Activated CD8-positive, alpha-beta T cell treated with anti-CD3 and anti-CD28 coated beads for 36 hours (primary cell): ENCODE measurements at regions not wholly inside any gene's neighbourhood (a gene's known extent, or its start where the extent isn't known, plus 50 kb on each side); places are given as distances from the start of the nearest gene placed in this dataset.

ENCODE experiments used
- ATAC-seq: fragments of 200-7000 bp; cut with Tn5 transposase; one replicate; pipeline ENCODE4 v1.10.0; 2021; ENCODE audit warnings: mild to moderate bottlenecking, moderate library complexity
- CTCF ChIA-PET: fragments of 350-600 bp; sonication (Branson Sonifier 250); formaldehyde crosslinking; loops from one replicate; lab custom pipeline; 2021; ENCODE audit warnings: antibody characterized with exemption; lab: Charles Lee
- POLR2A ChIA-PET: fragments of 350-600 bp; sonication (Branson Sonifier 250); formaldehyde crosslinking; loops from one replicate; lab custom pipeline; 2021; ENCODE audit warnings: antibody characterized with exemption; lab: Charles Lee
- DNase-seq: peaks from one replicate; pipeline ENCODE4 v3.0.0-alpha.2; 2020
- H3K27ac Mint-ChIP-seq: one replicate; pipeline ENCODE4 v1.8.0; 2021; ENCODE audit warnings: mild to moderate bottlenecking, mixed read lengths
- H3K27me3 Mint-ChIP-seq: one replicate; pipeline ENCODE4 v1.8.0; 2021; ENCODE audit warnings: mixed read lengths
- H3K36me3 Mint-ChIP-seq: one replicate; pipeline ENCODE4 v1.8.0; 2021; ENCODE audit warnings: low read depth, mixed read lengths
- H3K4me1 Mint-ChIP-seq: one replicate; pipeline ENCODE4 v1.8.0; 2021; ENCODE audit warnings: low read depth, mixed read lengths
- H3K4me3 Mint-ChIP-seq: one replicate; pipeline ENCODE4 v1.8.0; 2021; ENCODE audit warnings: mild to moderate bottlenecking, moderate library complexity, mixed read lengths
- H3K9me3 Mint-ChIP-seq: one replicate; pipeline ENCODE4 v1.8.0; 2021; ENCODE audit warnings: mixed read lengths
- CTCF ChIP-seq: fragments of 200-600 bp; IDR thresholded peaks from one replicate; pipeline ENCODE4 v1.8.0; 2022; ENCODE audit warnings: antibody characterized with exemption, mild to moderate bottlenecking
- intact Hi-C: fragments of 100-400 bp; cut with micrococcal nuclease; formaldehyde crosslinking; loops from one replicate; pipeline ENCODE4 v1.10.0; 2022

GRCh38 chr5:2670940-2671339 is 80.5 kb downstream of the IRX2 start:
- no peaks in the 10 kb centered on the region for H3K9me3 Mint-ChIP-seq
- POLR2A ChIA-PET: no interaction called here
- H3K27ac Mint-ChIP-seq: no peak overlapping the region
- no peak for ATAC-seq
- H3K4me3 Mint-ChIP-seq: no peak overlapping the region
- intact Hi-C loops: no loop called here
- no peak for TF ChIP-seq CTCF
- H3K36me3 Mint-ChIP-seq: no peaks in the 10 kb centered on the region
- H3K4me1 Mint-ChIP-seq: no peaks in the 10 kb centered on the region
- CTCF ChIA-PET: no interaction called here
- H3K27me3 Mint-ChIP-seq: no peaks in the 10 kb centered on the region
- DNase-seq: no peak

- Mint-ChIP-seq H3K27me3 (no peaks in the 10 kb centered on the region), H3K36me3 (no peaks in the 10 kb centered on the region), H3K9me3 (no peaks in the 10 kb centered on the region), H3K27ac (no peak overlapping the region), H3K4me1 (no peaks in the 10 kb centered on the region), H3K4me3 (no peak overlapping the region)
- ChIA-PET POLR2A (no interaction called here), CTCF (no interaction called here)
- no peak for TF ChIP-seq CTCF
- ATAC-seq (no peak), DNase-seq (no peak)
- intact Hi-C loops: no loop called here
Measured at GRCh38 chr5:2669913-2670312, 81.6 kb downstream of the IRX2 start.

GRCh38 chr5:2669259-2669658 is 82.2 kb downstream of the IRX2 start:
- intact Hi-C loops: no loop called here
- H3K4me1 Mint-ChIP-seq: no peaks in the 10 kb centered on the region
- no peaks in the 10 kb centered on the region for H3K9me3 Mint-ChIP-seq
- ChIA-PET CTCF (no interaction called here), POLR2A (no interaction called here)
- no peak for TF ChIP-seq CTCF
- H3K27ac Mint-ChIP-seq: no peak overlapping the region
- H3K27me3 Mint-ChIP-seq: no peaks in the 10 kb centered on the region
- DNase-seq (no peak), ATAC-seq (no peak)
- no peak overlapping the region for H3K4me3 Mint-ChIP-seq
- H3K36me3 Mint-ChIP-seq: no peaks in the 10 kb centered on the region

- H3K27me3 Mint-ChIP-seq: peaks cover 2% of the 10 kb centered on the region
- POLR2A ChIA-PET: no interaction called here
Measured at GRCh38 chr5:2666081-2666480, 85.4 kb downstream of the IRX2 start.

GRCh38 chr5:2663489-2663888 is 88.0 kb downstream of the IRX2 start:
- Mint-ChIP-seq H3K4me3 (no peak overlapping the region), H3K27ac (no peak overlapping the region), H3K4me1 (no peaks in the 10 kb centered on the region), H3K27me3 (peaks cover 3% of the 10 kb centered on the region), H3K36me3 (no peaks in the 10 kb centered on the region), H3K9me3 (no peaks in the 10 kb centered on the region)
- intact Hi-C loops: no loop called here
- no peak for DNase-seq
- no peak for TF ChIP-seq CTCF
- POLR2A ChIA-PET: no interaction called here
- CTCF ChIA-PET: no interaction called here
- no peak for ATAC-seq

More at GRCh38 chr5:2666081-2666480, 85.4 kb downstream of the IRX2 start:
- intact Hi-C loops: no loop called here
- Mint-ChIP-seq H3K9me3 (no peaks in the 10 kb centered on the region), H3K27ac (no peak overlapping the region), H3K4me1 (no peaks in the 10 kb centered on the region), H3K4me3 (no peak overlapping the region), H3K36me3 (no peaks in the 10 kb centered on the region)
- DNase-seq (no peak), ATAC-seq (no peak)
- CTCF ChIA-PET: no interaction called here
- TF ChIP-seq CTCF: no peak
